ENCODE measurements at regions not wholly inside any gene's neighbourhood (a gene's known extent, or its start where the extent isn't known, plus 50 kb on each side); places are given as distances from the start of the nearest gene placed in this dataset.

- Histone ChIP-seq H3K79me2 (ENCODE audit: control insufficient read depth, low read length) (no peaks in the 10 kb centered on the region), H3K27ac (ENCODE audit: low read depth, low read length) (no peak overlapping the region), H4K20me1 (ENCODE audit: control insufficient read depth, insufficient read depth, low read depth, low read length) (no peaks in the 10 kb centered on the region), H3K36me3 (ENCODE audit: control insufficient read depth, low read length) (no peaks in the 10 kb centered on the region), H3K4me3 (ENCODE audit: low read length) (no peak overlapping the region), H3F3A (ENCODE audit: control insufficient read depth, insufficient read depth) (no peaks in the 10 kb centered on the region), H3K27me3 (ENCODE audit: control insufficient read depth, low read length) (no peaks in the 10 kb centered on the region), H3K4me1 (ENCODE audit: control insufficient read depth, low read length) (no peaks in the 10 kb centered on the region), H3K9me2 (replicated peaks; ENCODE audit: control insufficient read depth, low read length) (no peaks in the 10 kb centered on the region), H3K9me3 (ENCODE audit: control insufficient read depth, insufficient read depth, low read length) (no peaks in the 10 kb centered on the region), H3K4me2 (ENCODE audit: low read length) (no peak overlapping the region)
- TF ChIP-seq EZH2phosphoT487 (IDR thresholded peaks at IDR 0.05; ENCODE audit: borderline replicate concordance, low read length), result no peak
- no peak for TF ChIP-seq CTCF (IDR thresholded peaks at IDR 0.05; ENCODE audit: low read depth, low read length, poor library complexity, severe bottlenecking)
Observed at GRCh38 chr6:164185471-164185871, 771.0 kb downstream of the QKI start.

- Histone ChIP-seq H3K79me2 (ENCODE audit: control insufficient read depth, low read length) (no peaks in the 10 kb centered on the region), H3K9me2 (replicated peaks; ENCODE audit: control insufficient read depth, low read length) (no peaks in the 10 kb centered on the region), H3K4me1 (ENCODE audit: control insufficient read depth, low read length) (no peaks in the 10 kb centered on the region), H3K27ac (ENCODE audit: low read depth, low read length) (no peak overlapping the region), H3K9me3 (ENCODE audit: control insufficient read depth, insufficient read depth, low read length) (no peaks in the 10 kb centered on the region), H3K27me3 (ENCODE audit: control insufficient read depth, low read length) (no peaks in the 10 kb centered on the region), H3K36me3 (ENCODE audit: control insufficient read depth, low read length) (no peaks in the 10 kb centered on the region), H3F3A (ENCODE audit: control insufficient read depth, insufficient read depth) (no peaks in the 10 kb centered on the region), H3K4me2 (ENCODE audit: low read length) (no peak overlapping the region), H3K4me3 (ENCODE audit: low read length) (no peak overlapping the region), H4K20me1 (ENCODE audit: control insufficient read depth, insufficient read depth, low read depth, low read length) (no peaks in the 10 kb centered on the region)
- TF ChIP-seq EZH2phosphoT487 (IDR thresholded peaks at IDR 0.05; ENCODE audit: borderline replicate concordance, low read length) (no peak), CTCF (IDR thresholded peaks at IDR 0.05; ENCODE audit: low read depth, low read length, poor library complexity, severe bottlenecking) (no peak)
Observed at GRCh38 chr6:164184410-164184809, 769.9 kb downstream of the QKI start.

- no peaks in the 10 kb centered on the region for H3K27me3 ChIP-seq (ENCODE audit: control insufficient read depth, low read length)
- no peaks in the 10 kb centered on the region for H3K79me2 ChIP-seq (ENCODE audit: control insufficient read depth, low read length)
- H3K4me2 ChIP-seq (ENCODE audit: low read length), result no peak overlapping the region
- no peaks in the 10 kb centered on the region for H3K9me2 ChIP-seq (replicated peaks; ENCODE audit: control insufficient read depth, low read length)
- no peaks in the 10 kb centered on the region for H3K4me1 ChIP-seq (ENCODE audit: control insufficient read depth, low read length)
- H3K9me3 ChIP-seq (ENCODE audit: control insufficient read depth, insufficient read depth, low read length), result no peaks in the 10 kb centered on the region
- no peak overlapping the region for H3K27ac ChIP-seq (ENCODE audit: low read depth, low read length)
- no peaks in the 10 kb centered on the region for H3K36me3 ChIP-seq (ENCODE audit: control insufficient read depth, low read length)
- H4K20me1 ChIP-seq (ENCODE audit: control insufficient read depth, insufficient read depth, low read depth, low read length), result no peaks in the 10 kb centered on the region
- no peaks in the 10 kb centered on the region for H3F3A ChIP-seq (ENCODE audit: control insufficient read depth, insufficient read depth)
- TF ChIP-seq CTCF (IDR thresholded peaks at IDR 0.05; ENCODE audit: low read depth, low read length, poor library complexity, severe bottlenecking), result no peak
- TF ChIP-seq EZH2phosphoT487 (IDR thresholded peaks at IDR 0.05; ENCODE audit: borderline replicate concordance, low read length), result no peak
- no peak overlapping the region for H3K4me3 ChIP-seq (ENCODE audit: low read length)
Observed at GRCh38 chr6:164183556-164184123, 769.1 kb downstream of the QKI start.
